Liver (tissue), 7 donors: ENCODE measurements at regions not wholly inside any gene's neighbourhood (a gene's known extent, or its start where the extent isn't known, plus 50 kb on each side); places are given as distances from the start of the nearest gene placed in this dataset.

Source experiments
- DNase-seq: peaks from one replicate; pipeline ENCODE4 v3.0.0-alpha.2; 2017; ENCODE audit warnings: low spot score
- H3K27ac ChIP-seq, 2 donors: one replicate each; pipeline ENCODE4 v1.7.0; 2013; ENCODE audit warnings: inconsistent platforms in 2 of 2, low read length in 2 of 2, control low read depth in 1 of 2, low read depth in 1 of 2, mild to moderate bottlenecking in 1 of 2
- H3K27me3 ChIP-seq, 4 donors: one replicate each; pipeline versions ENCODE4 v1.6.1 to v1.7.0; 2013; ENCODE audit warnings: low read length in 3 of 4, inconsistent platforms in 1 of 4, mild to moderate bottlenecking in 1 of 4, moderate library complexity in 1 of 4; ENCODE audit not compliant: control insufficient read depth in 4 of 4, insufficient read depth in 4 of 4
- H3K36me3 ChIP-seq, 4 donors: one replicate each; pipeline versions ENCODE4 v1.6.1 to v1.7.0; 2013; ENCODE audit warnings: low read length in 3 of 4, mild to moderate bottlenecking in 3 of 4, low read depth in 1 of 4, moderate library complexity in 1 of 4; ENCODE audit not compliant: control insufficient read depth in 4 of 4, insufficient read depth in 3 of 4
- H3K4me1 ChIP-seq, 4 donors: one replicate each; pipeline versions ENCODE4 v1.6.1 to v1.7.0; 2013; ENCODE audit warnings: low read length in 3 of 4, mild to moderate bottlenecking in 3 of 4, moderate library complexity in 1 of 4; ENCODE audit not compliant: control insufficient read depth in 4 of 4, insufficient read depth in 4 of 4
- H3K4me3 ChIP-seq, 3 donors: one replicate each; pipeline versions ENCODE4 v1.6.1 to v1.7.0; 2013; ENCODE audit warnings: low read length in 3 of 3, control low read depth in 1 of 3, low read depth in 1 of 3, mild to moderate bottlenecking in 1 of 3
- H3K9ac ChIP-seq, 2 donors: one replicate each; pipeline ENCODE4 v1.7.0; 2013; ENCODE audit warnings: low read length in 2 of 2, mild to moderate bottlenecking in 2 of 2, moderate library complexity in 2 of 2, control low read depth in 1 of 2, low read depth in 1 of 2
- H3K9me3 ChIP-seq, 4 donors: one replicate each; pipeline versions ENCODE4 v1.6.1 to v1.7.0; 2013; ENCODE audit warnings: low read length in 3 of 4; ENCODE audit not compliant: control insufficient read depth in 4 of 4
- ATF3 ChIP-seq: IDR thresholded peaks from 2 replicates; pipeline ENCODE4 v1.6.1; 2016; ENCODE audit warnings: antibody characterized with exemption
- FOXA1 ChIP-seq: IDR thresholded peaks from 2 replicates; pipeline ENCODE4 v1.6.1; 2016; ENCODE audit warnings: antibody characterized with exemption
- FOXA2 ChIP-seq: IDR thresholded peaks from 2 replicates; pipeline ENCODE4 v1.6.1; 2016; ENCODE audit warnings: antibody characterized with exemption
- GABPA ChIP-seq, 2 donors: IDR thresholded peaks in 1 of 2; conservative IDR thresholded peaks in 1 of 2; 2 replicates each; pipeline ENCODE4 v1.6.1; 2016; ENCODE audit warnings: antibody characterized with exemption in 2 of 2, mild to moderate bottlenecking in 1 of 2, moderate library complexity in 1 of 2
- HNF4A ChIP-seq, 2 donors: conservative IDR thresholded peaks; 2 replicates each; pipeline ENCODE4 v1.6.1; 2016; ENCODE audit warnings: antibody characterized with exemption in 2 of 2, mild to moderate bottlenecking in 2 of 2
- HNF4G ChIP-seq: IDR thresholded peaks from 2 replicates; pipeline ENCODE4 v1.6.1; 2016; ENCODE audit warnings: antibody characterized with exemption
- JUND ChIP-seq, 2 donors: IDR thresholded peaks; 2 replicates each; pipeline ENCODE4 v1.6.1; 2016; ENCODE audit warnings: antibody characterized with exemption in 2 of 2
- MAX ChIP-seq: IDR thresholded peaks from 2 replicates; pipeline ENCODE4 v1.6.1; 2016; ENCODE audit warnings: antibody characterized with exemption
- NR2F2 ChIP-seq: IDR thresholded peaks from 2 replicates; pipeline ENCODE4 v1.6.1; 2016; ENCODE audit warnings: antibody characterized with exemption
- RAD21 ChIP-seq, 2 donors: IDR thresholded peaks; 2 replicates each; pipeline ENCODE4 v1.6.1; 2016; ENCODE audit warnings: antibody characterized with exemption in 2 of 2, mild to moderate bottlenecking in 2 of 2
- RXRA ChIP-seq, 2 donors: IDR thresholded peaks; 2 replicates each; pipeline ENCODE4 v1.6.1; 2017 to 2018; ENCODE audit warnings: antibody characterized with exemption in 2 of 2, mild to moderate bottlenecking in 1 of 2
- SP1 ChIP-seq: IDR thresholded peaks from 2 replicates; pipeline ENCODE4 v1.6.1; 2018; ENCODE audit warnings: antibody characterized with exemption, mild to moderate bottlenecking
- YY1 ChIP-seq: IDR thresholded peaks from 2 replicates; pipeline ENCODE4 v1.6.1; 2016; ENCODE audit warnings: antibody characterized with exemption, mild to moderate bottlenecking
- WGBS: extraction: QIAGEN DNeasy Blood & Tissue Kit; methylation state at CpG from one replicate; pipeline ENCODE4 v1.1.7; 2013; 5-methylcytosine and 5-hydroxymethylcytosine counted together
- donor health status: healthy.
- donor health status: healthy.
- donor health status: healthy.
- donor health status: healthy.

GRCh38 chr9:29969856-29970647 is 2396.8 kb upstream of the C9orf72 start:
- no peak overlapping the region for H3K27ac ChIP-seq
- TF ChIP-seq HNF4G (no peak), NR2F2 (no peak), ATF3 (no peak), SP1 (no peak), GABPA (IDR thresholded peaks at IDR 0.05 in 1 of 2, conservative IDR thresholded peaks at IDR 0.05 in 1 of 2) (no peak), YY1 (no peak), MAX (no peak), FOXA2 (no peak)
- H3K36me3 ChIP-seq = no peaks in the 10 kb centered on the region
- H3K9me3 ChIP-seq = no peaks in the 10 kb centered on the region
- WGBS = 80% methylated on average over 15 of the region's 15 CpGs
- no peak overlapping the region for H3K9ac ChIP-seq
- no peaks in the 10 kb centered on the region for H3K27me3 ChIP-seq
- no peak for DNase-seq
- no peak overlapping the region for H3K4me3 ChIP-seq
- H3K4me1 ChIP-seq = no peaks in the 10 kb centered on the region

GRCh38 chr9:29974197-29974596 is 2400.9 kb upstream of the C9orf72 start:
- no peak overlapping the region for H3K27ac ChIP-seq
- H3K27me3 ChIP-seq = no peaks in the 10 kb centered on the region
- no peaks in the 10 kb centered on the region for H3K36me3 ChIP-seq
- no peak for DNase-seq
- TF ChIP-seq MAX = no peak
- TF ChIP-seq NR2F2 = no peak
- no peak for TF ChIP-seq RAD21 (IDR thresholded peaks at IDR 0.05)
- no peak for TF ChIP-seq FOXA2
- no peak for TF ChIP-seq FOXA1
- no peak for TF ChIP-seq RXRA (IDR thresholded peaks at IDR 0.05)
- no peak for TF ChIP-seq YY1
- TF ChIP-seq ATF3 = no peak
- no peaks in the 10 kb centered on the region for H3K9me3 ChIP-seq
- no peak overlapping the region for H3K9ac ChIP-seq
- 60% methylated on average over 1 of the region's 1 CpG for WGBS
- no peaks in the 10 kb centered on the region for H3K4me1 ChIP-seq
- no peak overlapping the region for H3K4me3 ChIP-seq

- no peak for TF ChIP-seq HNF4A (conservative IDR thresholded peaks at IDR 0.05)
- no peak for TF ChIP-seq SP1
- no peak for TF ChIP-seq ATF3
- no peak for TF ChIP-seq YY1
- TF ChIP-seq FOXA2 = no peak
- no peak for TF ChIP-seq JUND (IDR thresholded peaks at IDR 0.05)
- no peak overlapping the region for H3K9ac ChIP-seq
- H3K36me3 ChIP-seq = no peaks in the 10 kb centered on the region
- H3K27me3 ChIP-seq = no peaks in the 10 kb centered on the region
- H3K4me3 ChIP-seq = no peak overlapping the region
- no peaks in the 10 kb centered on the region for H3K9me3 ChIP-seq
- no peak for DNase-seq
- H3K4me1 ChIP-seq = no peaks in the 10 kb centered on the region
- no peak overlapping the region for H3K27ac ChIP-seq
- WGBS = 63% methylated on average over 4 of the region's 4 CpGs
These were observed 2403.7 kb upstream of the C9orf72 start for GRCh38 chr9:29976981-29977380.
